HFFc6 (cell line): ENCODE measurements at regions not wholly inside any gene's neighbourhood (a gene's known extent, or its start where the extent isn't known, plus 50 kb on each side); places are given as distances from the start of the nearest gene placed in this dataset.

Experiments
- DNase-seq: peaks from one replicate; pipeline ENCODE4 v3.0.0-alpha.2; 2018
- H3K27ac Mint-ChIP-seq: 2 replicates; pipeline ENCODE4 v1.8.0; 2020; ENCODE audit warnings: mild to moderate bottlenecking, mixed read lengths
- H3K27me3 Mint-ChIP-seq: 2 replicates; pipeline ENCODE4 v1.8.0; 2021; ENCODE audit warnings: mild to moderate bottlenecking, moderate library complexity, mixed read lengths; ENCODE audit not compliant: insufficient read depth
- H3K36me3 Mint-ChIP-seq: 2 replicates; pipeline ENCODE4 v1.8.0; 2021; ENCODE audit warnings: low read depth, mixed read lengths
- H3K4me1 Mint-ChIP-seq: 2 replicates; pipeline ENCODE4 v1.8.0; 2020; ENCODE audit warnings: low read depth, mixed read lengths
- H3K4me3 Mint-ChIP-seq: 2 replicates; pipeline ENCODE4 v1.8.0; 2020; ENCODE audit warnings: mild to moderate bottlenecking, moderate library complexity, mixed read lengths
- H3K9me3 Mint-ChIP-seq: 2 replicates; pipeline ENCODE4 v1.8.0; 2020; ENCODE audit warnings: mild to moderate bottlenecking, mixed read lengths
- CTCF ChIP-seq: fragments of 200-600 bp; sonication (generic); IDR thresholded peaks from 2 replicates; pipeline ENCODE4 v1.5.0; 2021; ENCODE audit warnings: antibody characterized with exemption, mild to moderate bottlenecking

GRCh38 chr7:26562841-26563240 lies 271.2 kb downstream of the SNX10 start:
- Mint-ChIP-seq H3K4me1 (no peaks in the 10 kb centered on the region), H3K9me3 (peaks cover 61% of the 10 kb centered on the region), H3K36me3 (no peaks in the 10 kb centered on the region), H3K4me3 (no peak overlapping the region), H3K27ac (no peak overlapping the region), H3K27me3 (no peaks in the 10 kb centered on the region; the same call in 1 of the 2 replicates)
- no peak for DNase-seq
- TF ChIP-seq CTCF, result no peak; the same call in 1 of the 2 replicates

GRCh38 chr7:26563406-26563805 lies 271.7 kb downstream of the SNX10 start:
- Mint-ChIP-seq H3K27me3 (no peaks in the 10 kb centered on the region; the same call in 1 of the 2 replicates), H3K27ac (no peak overlapping the region), H3K4me3 (no peak overlapping the region), H3K9me3 (peaks cover 61% of the 10 kb centered on the region), H3K4me1 (no peaks in the 10 kb centered on the region), H3K36me3 (no peaks in the 10 kb centered on the region)
- TF ChIP-seq CTCF, result no peak
- DNase-seq, result no peak

GRCh38 chr7:26567266-26567665 lies 275.6 kb downstream of the SNX10 start:
- Mint-ChIP-seq H3K27me3 (no peaks in the 10 kb centered on the region), H3K4me3 (no peak overlapping the region), H3K36me3 (no peaks in the 10 kb centered on the region), H3K27ac (no peak overlapping the region), H3K9me3 (peaks cover 50% of the 10 kb centered on the region), H3K4me1 (no peaks in the 10 kb centered on the region)
- DNase-seq, result no peak
- no peak for TF ChIP-seq CTCF

GRCh38 chr7:26574476-26574875 lies 282.8 kb downstream of the SNX10 start:
- Mint-ChIP-seq H3K27me3 (no peaks in the 10 kb centered on the region; the same call in 1 of the 2 replicates), H3K4me1 (no peaks in the 10 kb centered on the region), H3K27ac (no peak overlapping the region), H3K4me3 (no peak overlapping the region), H3K36me3 (no peaks in the 10 kb centered on the region), H3K9me3 (peaks cover 41% of the 10 kb centered on the region)
- DNase-seq, result no peak
- TF ChIP-seq CTCF, result no peak

GRCh38 chr7:26580064-26580591 lies 284.3 kb downstream of the SKAP2 start:
- no peak for TF ChIP-seq CTCF
- H3K27ac Mint-ChIP-seq, result no peak overlapping the region
- no peaks in the 10 kb centered on the region; the same call in 1 of the 2 replicates for H3K27me3 Mint-ChIP-seq
- H3K9me3 Mint-ChIP-seq, result peaks cover 31% of the 10 kb centered on the region
- H3K4me3 Mint-ChIP-seq, result no peak overlapping the region
- DNase-seq, result no peak
- H3K36me3 Mint-ChIP-seq, result no peaks in the 10 kb centered on the region
- no peaks in the 10 kb centered on the region for H3K4me1 Mint-ChIP-seq

- H3K27me3 Mint-ChIP-seq, result no peaks in the 10 kb centered on the region; the same call in 1 of the 2 replicates
- H3K9me3 Mint-ChIP-seq, result peaks cover 31% of the 10 kb centered on the region
- H3K4me3 Mint-ChIP-seq, result no peak overlapping the region
- no peak overlapping the region for H3K27ac Mint-ChIP-seq
- H3K36me3 Mint-ChIP-seq, result no peaks in the 10 kb centered on the region
- DNase-seq, result no peak
- H3K4me1 Mint-ChIP-seq, result no peaks in the 10 kb centered on the region
- TF ChIP-seq CTCF, result no peak
Measured at GRCh38 chr7:26580711-26581110, 283.7 kb downstream of the SKAP2 start.
